Choroid plexus epithelial cell (primary cell): ENCODE measurements at regions not wholly inside any gene's neighbourhood (a gene's known extent, or its start where the extent isn't known, plus 50 kb on each side); places are given as distances from the start of the nearest gene placed in this dataset.

Experiments
- DNase-seq: peaks from one replicate; pipeline ENCODE4 v3.0.0-alpha.2; 2010; ENCODE audit warnings: low read depth
- H3K4me3 ChIP-seq: 2 replicates; pipeline ENCODE4 v1.5.1; 2011; ENCODE audit warnings: low read depth, mild to moderate bottlenecking, control low read depth, low read length, moderate library complexity
- TF ChIP-seq, protein P1 (sequence below): conservative IDR thresholded peaks from 2 replicates; pipeline ENCODE4 v1.5.1; 2011; ENCODE audit warnings: low read depth, mild to moderate bottlenecking, control low read depth, inconsistent platforms, low read length, moderate library complexity

DNA sequence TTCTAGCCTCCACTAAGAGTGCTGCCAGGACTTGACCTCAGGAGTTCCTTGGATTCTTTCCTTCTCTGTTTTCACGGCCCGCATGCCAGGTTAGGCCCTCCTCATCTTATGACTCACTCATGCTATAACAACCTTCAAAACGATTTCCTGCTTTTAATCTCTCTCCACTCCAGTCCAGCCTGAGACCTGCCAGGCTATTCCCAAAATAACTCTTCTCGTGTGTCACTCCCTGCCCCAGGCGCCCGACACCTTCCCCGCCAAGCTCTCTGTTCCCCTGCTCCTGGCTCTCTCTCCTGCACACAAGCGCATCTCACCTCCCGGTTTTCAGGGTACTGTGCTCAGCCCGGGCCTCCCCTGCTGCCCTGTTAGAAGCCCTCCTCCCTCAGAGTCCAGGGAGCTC is 64.1 kb upstream of the RPS6KA2 start:
- TF ChIP-seq, protein P1, sequence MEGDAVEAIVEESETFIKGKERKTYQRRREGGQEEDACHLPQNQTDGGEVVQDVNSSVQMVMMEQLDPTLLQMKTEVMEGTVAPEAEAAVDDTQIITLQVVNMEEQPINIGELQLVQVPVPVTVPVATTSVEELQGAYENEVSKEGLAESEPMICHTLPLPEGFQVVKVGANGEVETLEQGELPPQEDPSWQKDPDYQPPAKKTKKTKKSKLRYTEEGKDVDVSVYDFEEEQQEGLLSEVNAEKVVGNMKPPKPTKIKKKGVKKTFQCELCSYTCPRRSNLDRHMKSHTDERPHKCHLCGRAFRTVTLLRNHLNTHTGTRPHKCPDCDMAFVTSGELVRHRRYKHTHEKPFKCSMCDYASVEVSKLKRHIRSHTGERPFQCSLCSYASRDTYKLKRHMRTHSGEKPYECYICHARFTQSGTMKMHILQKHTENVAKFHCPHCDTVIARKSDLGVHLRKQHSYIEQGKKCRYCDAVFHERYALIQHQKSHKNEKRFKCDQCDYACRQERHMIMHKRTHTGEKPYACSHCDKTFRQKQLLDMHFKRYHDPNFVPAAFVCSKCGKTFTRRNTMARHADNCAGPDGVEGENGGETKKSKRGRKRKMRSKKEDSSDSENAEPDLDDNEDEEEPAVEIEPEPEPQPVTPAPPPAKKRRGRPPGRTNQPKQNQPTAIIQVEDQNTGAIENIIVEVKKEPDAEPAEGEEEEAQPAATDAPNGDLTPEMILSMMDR: no peak
- no peak overlapping the region for H3K4me3 ChIP-seq
- DNase-seq: peak; percentile 31

DNA sequence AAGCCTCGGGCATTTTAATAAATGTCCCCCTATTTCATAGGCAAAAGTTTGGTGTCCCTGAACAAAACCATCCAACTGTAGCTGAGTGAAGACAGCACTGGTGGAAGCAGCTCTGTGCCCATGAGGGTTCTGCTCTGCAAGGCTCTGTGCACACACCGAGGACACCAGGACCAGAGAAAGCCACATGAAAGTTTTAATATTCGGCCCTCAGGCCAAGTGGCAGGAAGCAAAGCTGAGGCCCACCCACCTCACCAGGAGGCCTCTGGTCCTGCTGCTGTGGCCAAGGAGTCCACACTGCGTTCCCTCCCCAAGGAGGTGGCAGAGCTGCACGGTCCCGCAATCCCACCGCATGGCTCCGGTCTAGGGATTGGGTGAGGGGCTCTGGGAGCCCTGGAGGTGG is 62.6 kb upstream of the RPS6KA2 start:
- TF ChIP-seq, protein P1: no peak
- no peak overlapping the region for H3K4me3 ChIP-seq
- no peak for DNase-seq

DNA sequence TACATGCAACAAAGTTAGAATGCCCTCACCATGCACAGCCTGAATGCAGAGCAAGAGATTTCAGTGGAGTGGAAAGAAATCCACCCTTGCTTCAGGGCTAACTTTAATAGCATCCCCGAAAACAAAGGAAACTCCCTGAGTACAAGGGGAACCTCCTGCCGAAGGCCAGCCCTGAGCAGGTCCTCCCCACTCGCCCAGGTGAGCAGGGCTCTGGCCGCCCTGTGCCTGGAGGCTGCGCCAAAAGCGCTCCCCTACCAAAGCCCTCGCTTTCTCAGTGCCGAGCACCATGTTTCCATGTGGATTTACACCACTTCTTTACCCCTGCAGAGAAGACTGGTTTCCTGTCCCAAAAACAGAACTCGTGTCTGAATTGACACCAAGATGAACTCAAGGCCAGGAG is 61.9 kb upstream of the RPS6KA2 start:
- TF ChIP-seq, protein P1: no peak
- DNase-seq: no peak
- no peak overlapping the region for H3K4me3 ChIP-seq

DNA sequence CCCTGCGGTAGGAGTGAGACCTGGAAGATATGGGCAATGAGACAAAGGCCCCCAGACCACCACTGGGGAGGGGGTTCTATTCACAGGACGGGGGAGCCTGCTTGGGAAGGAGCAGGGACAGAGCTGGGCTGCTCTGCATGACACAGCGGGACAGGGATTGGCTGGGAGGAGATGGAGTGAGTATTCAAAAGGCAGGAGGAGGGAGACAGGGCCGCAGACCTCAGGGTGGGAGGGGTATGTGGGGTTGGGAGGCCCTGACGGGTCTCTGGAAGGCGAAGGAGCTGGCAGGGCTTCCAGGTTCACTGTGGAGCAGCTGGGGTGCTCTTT is 60.8 kb upstream of the RPS6KA2 start:
- no peak overlapping the region for H3K4me3 ChIP-seq
- DNase-seq: no peak
- TF ChIP-seq, protein P1: no peak

DNA sequence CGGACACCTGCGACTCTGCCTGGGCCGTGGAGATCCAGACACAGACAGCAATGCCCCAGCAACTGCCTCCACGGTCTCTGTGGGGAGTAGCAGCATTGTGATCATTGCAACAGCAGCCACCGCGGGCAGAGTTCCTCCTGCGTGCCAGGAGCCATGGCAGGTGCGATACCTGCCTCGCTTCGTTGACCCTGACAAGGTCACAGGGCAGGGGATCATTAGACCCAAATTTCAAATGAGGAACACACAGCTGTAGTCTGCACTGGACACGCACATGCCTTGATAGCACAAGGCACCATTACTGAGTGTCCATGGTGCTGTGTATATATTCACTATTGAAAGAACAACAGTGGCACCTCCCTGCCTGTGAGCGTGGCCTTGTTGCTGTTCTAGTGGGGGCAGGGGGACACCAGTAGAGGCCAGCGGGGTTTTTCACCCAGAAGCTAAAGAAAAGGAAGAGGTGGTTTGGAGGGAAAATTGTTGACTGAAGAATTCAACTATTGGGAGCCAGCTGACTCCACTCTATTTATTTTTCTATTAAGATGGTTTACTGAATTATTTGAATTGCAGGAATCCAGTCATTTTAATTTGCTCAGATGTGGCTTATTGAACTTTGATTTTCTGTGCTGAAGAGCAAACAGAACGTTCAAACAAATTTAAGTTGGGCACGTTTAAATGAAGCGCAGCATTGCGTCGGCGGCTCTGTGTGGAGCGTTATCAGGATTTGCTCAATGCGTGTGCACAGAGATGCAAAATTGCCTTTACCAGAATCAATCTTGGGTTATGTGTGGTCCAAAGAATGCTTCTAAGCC is 60.2 kb upstream of the RPS6KA2 start:
- H3K4me3 ChIP-seq: no peak overlapping the region
- TF ChIP-seq, protein P1: no peak
- DNase-seq: no peak

DNA sequence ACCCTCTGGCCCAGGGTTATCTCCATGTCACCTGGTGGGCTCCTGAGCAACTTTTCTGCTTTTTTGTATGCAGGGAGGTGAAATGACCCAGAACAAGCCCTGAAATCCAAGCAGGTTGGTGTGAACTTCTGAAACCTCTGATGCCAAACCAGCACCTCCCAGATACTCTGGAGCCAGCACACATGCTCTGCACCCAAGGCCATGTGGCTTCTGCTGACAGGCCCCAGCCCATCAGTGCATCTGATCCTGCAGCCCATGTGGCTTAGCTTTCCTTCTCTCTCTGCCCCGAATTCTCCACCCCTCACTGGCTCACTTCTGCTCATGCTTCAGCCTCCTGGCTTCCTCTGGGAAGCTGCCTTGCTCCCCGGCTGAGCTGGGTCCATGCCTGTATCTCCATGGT is 59.3 kb upstream of the RPS6KA2 start:
- no peak overlapping the region for H3K4me3 ChIP-seq
- TF ChIP-seq, protein P1: no peak
- DNase-seq: no peak

DNA sequence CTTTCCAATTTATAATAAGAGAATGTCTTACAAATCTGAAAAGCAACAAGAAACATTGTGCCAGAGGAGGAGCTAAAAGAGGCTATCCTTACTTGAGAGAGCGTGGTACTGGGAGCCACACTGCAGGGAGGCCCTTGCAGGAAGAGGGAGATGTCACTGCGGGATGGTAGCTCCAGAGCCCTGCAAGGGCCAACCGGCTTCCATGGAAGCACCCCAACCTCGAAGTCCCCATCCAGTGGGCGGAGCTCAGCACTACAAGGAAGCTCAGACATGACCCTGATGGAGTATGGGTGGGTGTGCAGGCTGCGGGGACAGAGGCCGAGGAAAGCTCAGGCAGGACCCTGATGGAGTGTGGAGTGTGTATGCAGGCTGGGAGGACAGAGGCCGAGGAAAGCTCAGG is 57.8 kb upstream of the RPS6KA2 start:
- H3K4me3 ChIP-seq: no peak overlapping the region
- DNase-seq: no peak
- TF ChIP-seq, protein P1: no peak
